ENCODE measurements at regions not wholly inside any gene's neighbourhood (a gene's known extent, or its start where the extent isn't known, plus 50 kb on each side); places are given as distances from the start of the nearest gene placed in this dataset.

DNA sequence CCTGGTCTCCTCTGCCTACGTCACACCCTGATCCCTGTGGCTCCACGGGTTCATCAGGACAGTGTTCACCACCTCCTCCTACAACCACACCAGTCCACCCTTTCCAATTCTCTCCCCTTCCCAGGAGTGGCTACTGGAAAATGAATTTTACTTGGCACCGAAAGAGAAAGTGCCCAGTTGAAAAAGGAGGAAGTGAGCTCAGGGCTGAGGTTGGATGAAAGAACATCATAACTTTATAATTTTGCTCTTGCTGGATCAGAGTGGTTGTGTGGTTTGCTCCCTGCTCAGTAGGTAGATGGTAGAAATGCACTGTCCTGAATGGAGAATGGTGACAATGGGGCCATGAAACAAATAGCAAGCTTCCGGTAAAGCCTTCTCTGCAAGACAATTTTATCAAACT lies 140.3 kb upstream of the DDX18 start:
- TF ChIP-seq POLR2AphosphoS5 (IDR thresholded peaks at IDR 0.05; ENCODE audit: low read depth, low read length) (no peak), FOXP2 (optimal IDR thresholded peaks at IDR 0.05; ENCODE audit: borderline replicate concordance, extremely low read depth, extremely low read length, insufficient read depth) (no peak), TAF1 (IDR thresholded peaks at IDR 0.05; ENCODE audit: borderline replicate concordance, insufficient read depth, low read length) (no peak)
- TF ChIP-seq, protein P1, sequence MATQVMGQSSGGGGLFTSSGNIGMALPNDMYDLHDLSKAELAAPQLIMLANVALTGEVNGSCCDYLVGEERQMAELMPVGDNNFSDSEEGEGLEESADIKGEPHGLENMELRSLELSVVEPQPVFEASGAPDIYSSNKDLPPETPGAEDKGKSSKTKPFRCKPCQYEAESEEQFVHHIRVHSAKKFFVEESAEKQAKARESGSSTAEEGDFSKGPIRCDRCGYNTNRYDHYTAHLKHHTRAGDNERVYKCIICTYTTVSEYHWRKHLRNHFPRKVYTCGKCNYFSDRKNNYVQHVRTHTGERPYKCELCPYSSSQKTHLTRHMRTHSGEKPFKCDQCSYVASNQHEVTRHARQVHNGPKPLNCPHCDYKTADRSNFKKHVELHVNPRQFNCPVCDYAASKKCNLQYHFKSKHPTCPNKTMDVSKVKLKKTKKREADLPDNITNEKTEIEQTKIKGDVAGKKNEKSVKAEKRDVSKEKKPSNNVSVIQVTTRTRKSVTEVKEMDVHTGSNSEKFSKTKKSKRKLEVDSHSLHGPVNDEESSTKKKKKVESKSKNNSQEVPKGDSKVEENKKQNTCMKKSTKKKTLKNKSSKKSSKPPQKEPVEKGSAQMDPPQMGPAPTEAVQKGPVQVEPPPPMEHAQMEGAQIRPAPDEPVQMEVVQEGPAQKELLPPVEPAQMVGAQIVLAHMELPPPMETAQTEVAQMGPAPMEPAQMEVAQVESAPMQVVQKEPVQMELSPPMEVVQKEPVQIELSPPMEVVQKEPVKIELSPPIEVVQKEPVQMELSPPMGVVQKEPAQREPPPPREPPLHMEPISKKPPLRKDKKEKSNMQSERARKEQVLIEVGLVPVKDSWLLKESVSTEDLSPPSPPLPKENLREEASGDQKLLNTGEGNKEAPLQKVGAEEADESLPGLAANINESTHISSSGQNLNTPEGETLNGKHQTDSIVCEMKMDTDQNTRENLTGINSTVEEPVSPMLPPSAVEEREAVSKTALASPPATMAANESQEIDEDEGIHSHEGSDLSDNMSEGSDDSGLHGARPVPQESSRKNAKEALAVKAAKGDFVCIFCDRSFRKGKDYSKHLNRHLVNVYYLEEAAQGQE (IDR thresholded peaks at IDR 0.05; ENCODE audit: insufficient read depth in 1 of 2, low read depth in 2 of 2, low read length in 2 of 2) = no peak

Measured in PFSK-1 (cell line).